Ishikawa (cell line): ENCODE measurements at regions not wholly inside any gene's neighbourhood (a gene's known extent, or its start where the extent isn't known, plus 50 kb on each side); places are given as distances from the start of the nearest gene placed in this dataset.

Source experiments
- CEBPB ChIP-seq: IDR thresholded peaks from 2 replicates; pipeline ENCODE4 v1.6.1; 2012
- CREB1 ChIP-seq: IDR thresholded peaks from 2 replicates; pipeline ENCODE4 v1.6.1; 2012; ENCODE audit warnings: low read depth
- EGR1 ChIP-seq: IDR thresholded peaks from 2 replicates; pipeline ENCODE4 v1.6.1; 2012
- EP300 ChIP-seq: IDR thresholded peaks from 2 replicates; pipeline ENCODE4 v1.6.1; 2012; ENCODE audit warnings: borderline replicate concordance
- FOXM1 ChIP-seq: IDR thresholded peaks from 2 replicates; pipeline ENCODE4 v1.6.1; 2012; ENCODE audit warnings: low read depth, borderline replicate concordance
- NFIC ChIP-seq: IDR thresholded peaks from 2 replicates; pipeline ENCODE4 v1.6.1; 2012
- RAD21 ChIP-seq: IDR thresholded peaks from 2 replicates; pipeline ENCODE4 v1.6.1; 2012; ENCODE audit warnings: low read depth
- REST ChIP-seq: IDR thresholded peaks from 2 replicates; pipeline ENCODE4 v1.6.1; 2012; ENCODE audit warnings: low read depth, mild to moderate bottlenecking
- TAF1 ChIP-seq: IDR thresholded peaks from 2 replicates; pipeline ENCODE4 v1.6.1; 2012; ENCODE audit warnings: low read depth, mild to moderate bottlenecking
- TCF12 ChIP-seq: IDR thresholded peaks from 2 replicates; pipeline ENCODE4 v1.6.1; 2012; ENCODE audit warnings: low read depth
- TEAD4 ChIP-seq: IDR thresholded peaks from 2 replicates; pipeline ENCODE4 v1.6.1; 2012
- YY1 ChIP-seq: IDR thresholded peaks from 2 replicates; pipeline ENCODE4 v1.6.1; 2012; ENCODE audit warnings: low read depth
- ZBTB7A ChIP-seq: IDR thresholded peaks from 2 replicates; pipeline ENCODE4 v1.6.1; 2012; ENCODE audit warnings: low read depth
- TF ChIP-seq, protein P1 (sequence below): IDR thresholded peaks from 2 replicates; pipeline ENCODE4 v1.6.1; 2012
- TF ChIP-seq, protein P2 (sequence below): IDR thresholded peaks from 2 replicates; pipeline ENCODE4 v1.6.1; 2012

DNA sequence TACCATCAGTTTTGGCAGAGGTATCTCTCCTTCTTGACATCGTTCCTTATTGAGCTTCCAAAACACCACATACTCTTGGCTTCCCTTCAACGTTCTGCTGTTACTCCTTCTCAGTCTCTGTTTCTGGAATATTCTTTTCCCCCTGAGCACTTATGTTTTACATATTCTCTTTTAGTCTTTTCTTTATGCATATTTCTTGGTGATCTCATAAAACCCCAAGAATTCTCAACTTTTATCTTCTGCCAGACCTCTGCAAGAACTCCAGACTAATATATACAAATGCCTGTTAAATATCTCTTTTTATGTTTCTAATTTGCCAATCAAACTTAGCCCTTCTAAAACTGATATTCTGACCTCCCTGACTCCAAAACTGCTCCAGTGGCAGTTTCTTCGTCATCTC, 453.4 kb upstream of the CTNND2 start:
- TF ChIP-seq, protein P1, sequence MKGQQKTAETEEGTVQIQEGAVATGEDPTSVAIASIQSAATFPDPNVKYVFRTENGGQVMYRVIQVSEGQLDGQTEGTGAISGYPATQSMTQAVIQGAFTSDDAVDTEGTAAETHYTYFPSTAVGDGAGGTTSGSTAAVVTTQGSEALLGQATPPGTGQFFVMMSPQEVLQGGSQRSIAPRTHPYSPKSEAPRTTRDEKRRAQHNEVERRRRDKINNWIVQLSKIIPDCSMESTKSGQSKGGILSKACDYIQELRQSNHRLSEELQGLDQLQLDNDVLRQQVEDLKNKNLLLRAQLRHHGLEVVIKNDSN: no peak
- no peak for TF ChIP-seq ZBTB7A

DNA sequence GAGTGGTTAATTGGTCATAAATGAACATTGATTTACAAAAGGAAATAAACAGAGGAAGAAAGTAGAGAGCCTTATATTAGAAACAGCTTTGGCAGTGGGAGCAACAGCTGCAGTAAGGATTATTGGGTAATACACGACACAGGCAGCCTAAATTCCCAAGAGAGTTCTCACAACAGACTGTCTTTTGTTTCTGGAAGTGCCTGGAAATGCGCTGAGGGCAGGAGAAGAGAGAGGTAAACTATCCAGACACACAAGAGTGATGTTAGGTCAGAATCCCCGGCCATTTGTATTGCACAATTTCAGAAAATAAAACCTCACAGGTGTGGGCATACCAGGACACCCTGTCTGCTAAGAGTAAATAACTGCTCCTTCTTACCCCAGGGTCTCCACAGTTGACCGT, 450.4 kb upstream of the CTNND2 start:
- TF ChIP-seq EP300 (no peak), REST (no peak), NFIC (no peak), ZBTB7A (no peak), FOXM1 (no peak), TAF1 (no peak), TCF12 (no peak), CREB1 (no peak), CEBPB (no peak), EGR1 (no peak), RAD21 (no peak), TEAD4 (no peak), YY1 (no peak)
- TF ChIP-seq, protein P2, sequence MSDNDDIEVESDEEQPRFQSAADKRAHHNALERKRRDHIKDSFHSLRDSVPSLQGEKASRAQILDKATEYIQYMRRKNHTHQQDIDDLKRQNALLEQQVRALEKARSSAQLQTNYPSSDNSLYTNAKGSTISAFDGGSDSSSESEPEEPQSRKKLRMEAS: no peak
- TF ChIP-seq, protein P1: no peak

DNA sequence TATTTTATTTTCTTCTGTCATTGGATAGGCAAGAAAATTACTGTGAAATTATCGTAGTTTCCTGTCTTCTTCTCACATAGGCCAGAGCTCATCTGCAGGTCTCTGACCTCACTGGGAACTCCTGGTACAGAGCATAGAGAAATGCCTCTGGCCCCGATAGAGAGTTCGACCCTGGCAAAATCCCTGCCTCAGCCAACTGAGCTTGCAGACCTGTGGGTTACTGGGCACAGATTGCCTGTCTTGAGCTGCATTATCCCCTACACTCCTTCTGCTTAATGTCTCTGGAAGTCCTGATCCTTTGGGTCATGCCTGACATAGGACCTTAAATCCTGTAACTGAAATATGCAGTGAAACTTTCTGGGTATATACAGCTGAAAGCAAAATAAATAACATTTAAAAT, 439.3 kb upstream of the CTNND2 start:
- TF ChIP-seq RAD21 (no peak), REST (no peak), EP300 (no peak)

GRCh38 chr5:12335938-12336337, 431.7 kb upstream of the CTNND2 start:
- no peak for TF ChIP-seq EP300
- TF ChIP-seq, protein P2: no peak
- TF ChIP-seq, protein P1: no peak
- TF ChIP-seq EGR1: no peak
- TF ChIP-seq TEAD4: no peak
- TF ChIP-seq RAD21: no peak

GRCh38 chr5:12332480-12332879, 428.2 kb upstream of the CTNND2 start:
- TF ChIP-seq FOXM1 (no peak), RAD21 (no peak), TCF12 (no peak), NFIC (no peak)

DNA sequence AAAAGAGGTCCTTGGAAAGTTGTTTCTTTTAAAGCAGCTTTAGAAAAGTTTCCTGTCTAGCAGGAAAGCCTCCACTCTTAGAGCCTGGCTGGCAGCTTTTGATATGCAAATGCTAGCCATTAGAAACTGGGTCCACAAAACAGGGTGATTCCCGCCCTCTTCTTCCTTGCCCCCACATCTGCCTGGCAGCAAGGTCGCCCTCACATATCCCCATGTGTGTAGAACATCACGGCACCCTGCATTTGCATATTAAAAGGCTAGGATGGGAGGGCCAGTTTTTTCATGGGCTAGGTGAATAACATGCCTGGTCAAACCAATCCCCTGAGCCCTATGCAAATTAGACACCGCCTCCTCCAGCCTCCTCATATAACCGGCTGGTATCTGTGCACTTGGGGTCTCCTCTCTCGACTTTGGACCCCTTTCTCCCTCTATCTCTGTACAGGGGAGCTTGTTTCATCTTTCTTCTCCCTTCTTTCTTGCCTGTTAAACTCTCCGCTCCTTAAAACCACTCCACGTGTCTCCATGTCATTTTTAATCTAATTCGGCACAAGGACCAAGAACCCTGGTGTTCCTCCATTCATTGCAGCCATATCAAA, 426.8 kb upstream of the CTNND2 start:
- TF ChIP-seq REST (no peak), TEAD4 (no peak), CREB1 (no peak), TAF1 (no peak), ZBTB7A (no peak), RAD21 (no peak), CEBPB (no peak), EGR1 (no peak), NFIC (no peak)
- TF ChIP-seq, protein P1: no peak
- TF ChIP-seq, protein P2: no peak
